Motor neuron (in vitro differentiated cells): ENCODE measurements at regions not wholly inside any gene's neighbourhood (a gene's known extent, or its start where the extent isn't known, plus 50 kb on each side); places are given as distances from the start of the nearest gene placed in this dataset.

Experiments used
- ATAC-seq, 8 experiments: fragments of 200-7000 bp; cut with Tn5 transposase; replicated peaks in 6 of 8; 2 replicates each; pipeline ENCODE4 v1.8.0; 2021; ENCODE audit warnings: mild to moderate bottlenecking in 8 of 8, moderate library complexity in 8 of 8
- H3K27ac ChIP-seq, 2 donors: fragments of 250-450 bp; sonication (Bioruptor Pico); 2 replicates each; pipeline ENCODE4 v1.9.0; 2021; ENCODE audit warnings: antibody characterized with exemption in 2 of 2, mild to moderate bottlenecking in 2 of 2, moderate library complexity in 1 of 2
- H3K4me1 ChIP-seq, 2 donors: fragments of 250-450 bp; sonication (Bioruptor Pico); replicated peaks in 1 of 2; 2 replicates each; pipeline ENCODE4 v1.6.1; 2021; ENCODE audit warnings: antibody characterized with exemption in 2 of 2, mild to moderate bottlenecking in 2 of 2, moderate library complexity in 1 of 2
- H3K4me3 ChIP-seq, 5 donors: fragments of 250-450 bp; sonication (Bioruptor Pico); 2 replicates each; pipeline ENCODE4 v1.9.0; 2021; ENCODE audit warnings: antibody characterized with exemption in 5 of 5, mild to moderate bottlenecking in 5 of 5, moderate library complexity in 4 of 5
- WGBS, 10 experiments: fragments of 450-650 bp; shearing (Covaris generic); methylation state at CpG; one replicate each; pipeline ENCODE4 v1.0.0; 2022; 5-methylcytosine and 5-hydroxymethylcytosine counted together
- in situ Hi-C, 9 experiments: fragments of 400-800 bp; cut with MboI; loops; one replicate each; pipeline ENCODE4 v1.15.0; 2021; ENCODE audit warnings: low sequenced_read_pairs in 9 of 9, low pct_unique_long_range_greater_than_20kb in 2 of 9; ENCODE audit not compliant: unreplicated experiment in 9 of 9

DNA sequence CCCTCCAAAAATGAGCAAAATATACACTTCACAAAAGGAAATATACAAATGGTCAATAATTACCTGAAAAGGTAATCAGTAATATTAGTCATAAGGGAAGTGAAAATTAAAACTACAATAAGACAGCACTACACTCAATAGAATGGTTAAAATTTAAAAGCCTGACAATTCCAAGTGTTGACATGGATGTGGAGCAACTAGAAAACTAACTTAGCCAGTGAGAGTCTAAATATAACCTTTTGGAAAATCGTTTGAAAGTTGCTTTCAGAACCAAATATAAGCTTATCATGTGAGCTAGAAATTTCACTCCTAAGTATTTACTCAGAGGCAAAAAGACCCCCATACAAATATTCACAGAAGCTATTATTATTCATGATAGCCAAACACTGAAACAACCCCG lies 105.1 kb upstream of the MVB12B start:
- Histone ChIP-seq H3K27ac (no peak overlapping the region), H3K4me3 (no peak overlapping the region), H3K4me1 (peaks cover 14 to 20% of the 10 kb centered on the region in 2 donors)
- 54 to 79% (median 61%) methylated on average over 1 to 2 of the region's 2 CpGs; no CpG with 5 or more reads in 2 of the 10 experiments for WGBS, 10 experiments
- in situ Hi-C loops: no loop called here
- ATAC-seq: no peak

DNA sequence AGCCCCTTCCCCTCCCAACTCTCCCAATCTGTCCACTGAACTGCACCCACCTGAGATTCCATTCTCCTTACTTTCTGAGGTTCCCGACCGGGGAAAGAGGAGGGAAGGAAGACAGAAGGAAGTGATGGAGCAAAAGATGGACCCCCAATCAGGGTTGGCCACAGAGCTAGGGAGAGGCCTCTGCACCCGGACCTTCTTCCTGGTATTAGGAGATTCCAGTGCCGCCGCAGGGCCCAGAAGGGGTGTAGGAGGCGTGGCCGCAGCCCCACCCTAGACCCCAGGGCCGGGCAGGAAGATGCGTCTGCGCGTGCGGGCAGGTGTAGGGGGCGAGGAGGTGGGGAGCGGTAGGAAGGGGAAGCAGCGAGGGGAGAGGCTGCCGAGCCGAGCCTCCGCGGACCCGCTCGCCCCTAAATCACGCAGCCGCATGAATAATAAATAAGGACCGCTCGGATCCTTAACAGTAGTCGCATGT lies 104.2 kb upstream of the MVB12B start:
- 0 to 90% (median 60%) methylated on average over 1 to 2 of the region's 26 CpGs; no CpG with 5 or more reads in 6 of the 10 experiments for WGBS, 10 experiments
- peaks cover 18 to 23% of the 10 kb centered on the region in 2 donors for H3K4me1 ChIP-seq
- in situ Hi-C loops: no loop called here
- H3K27ac ChIP-seq: no peak overlapping the region
- ATAC-seq: no peak
- H3K4me3 ChIP-seq: no peak overlapping the region

DNA sequence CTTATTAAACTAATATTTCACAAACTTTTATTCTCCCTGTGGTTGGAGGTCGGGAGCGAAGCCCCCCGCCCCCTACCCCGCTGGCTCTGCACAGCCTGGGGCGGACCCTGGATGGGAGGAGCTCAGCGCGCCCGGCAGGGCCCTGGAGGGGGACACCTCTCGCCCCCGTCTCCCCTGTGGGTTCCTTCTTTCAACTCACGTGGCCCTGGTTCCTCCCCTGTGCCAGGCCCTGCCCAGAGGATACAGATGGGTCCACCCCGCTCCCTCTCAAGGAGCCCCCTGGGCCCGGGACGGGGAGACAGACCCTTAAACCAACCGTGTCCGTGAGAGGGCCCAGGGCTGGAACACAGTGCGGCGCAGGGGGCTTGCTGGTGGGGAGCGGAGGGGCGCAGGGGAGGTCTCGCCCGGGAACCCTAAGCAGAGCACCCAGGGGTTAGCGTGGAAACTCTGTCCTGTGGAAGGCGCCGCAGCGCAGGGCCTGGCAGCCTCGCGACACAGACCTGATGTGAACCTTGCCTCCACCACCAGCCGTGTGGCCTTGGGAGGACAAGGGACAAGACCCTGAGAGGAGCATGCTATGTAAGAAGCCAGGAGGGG lies 103.7 kb upstream of the MVB12B start:
- ATAC-seq: no peak
- H3K4me1 ChIP-seq: peaks cover 24 to 26% of the 10 kb centered on the region in 2 donors
- no peak overlapping the region for H3K4me3 ChIP-seq
- in situ Hi-C loops: no loop called here
- WGBS, 10 experiments: 15 to 20% methylated on average over 2 to 4 of the region's 29 CpGs; no CpG with 5 or more reads in 8 of the 10 experiments
- no peak overlapping the region for H3K27ac ChIP-seq

DNA sequence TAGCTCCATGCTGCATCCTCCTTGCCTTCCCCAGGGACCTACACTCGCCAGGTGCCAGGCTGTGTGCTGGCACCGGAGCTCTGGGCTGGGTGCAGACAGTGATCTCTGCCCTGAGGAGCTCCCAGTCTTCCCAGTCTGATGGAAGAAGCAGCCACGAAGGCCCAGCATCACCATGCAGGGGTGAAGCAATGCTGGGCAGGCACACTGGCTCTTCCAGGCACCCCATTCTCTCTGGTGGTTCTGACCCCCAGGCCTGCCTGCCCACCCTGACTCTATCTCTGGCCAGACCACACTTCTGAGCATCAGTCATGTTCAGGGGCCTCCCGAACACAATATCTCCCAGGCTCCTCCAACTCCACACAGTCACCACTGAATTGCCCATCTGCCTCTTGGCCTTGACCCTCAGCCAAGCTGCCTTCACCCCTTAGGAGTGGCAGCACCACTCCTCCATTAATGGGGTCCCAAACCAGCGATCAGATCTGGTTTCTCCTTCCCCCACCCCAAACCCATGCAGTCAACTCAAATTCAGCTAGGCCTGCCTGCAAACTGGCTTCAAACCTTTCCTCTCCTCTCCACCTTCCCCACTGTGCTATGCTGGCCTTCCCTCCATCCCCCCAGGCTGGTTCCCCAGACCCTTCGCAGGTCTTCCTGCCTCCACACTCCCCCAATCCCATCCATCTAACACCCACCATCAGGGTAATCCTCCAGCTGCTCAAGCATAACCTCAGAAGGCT lies 102.7 kb upstream of the MVB12B start:
- no peak overlapping the region for H3K27ac ChIP-seq
- in situ Hi-C loops: no loop called here
- H3K4me1 ChIP-seq: peaks cover 31 to 35% of the 10 kb centered on the region in 2 donors
- WGBS, 10 experiments: 0 to 80% (median 40%) methylated on average over 1 to 2 of the region's 6 CpGs; no CpG with 5 or more reads in 7 of the 10 experiments
- no peak for ATAC-seq
- no peak overlapping the region for H3K4me3 ChIP-seq

DNA sequence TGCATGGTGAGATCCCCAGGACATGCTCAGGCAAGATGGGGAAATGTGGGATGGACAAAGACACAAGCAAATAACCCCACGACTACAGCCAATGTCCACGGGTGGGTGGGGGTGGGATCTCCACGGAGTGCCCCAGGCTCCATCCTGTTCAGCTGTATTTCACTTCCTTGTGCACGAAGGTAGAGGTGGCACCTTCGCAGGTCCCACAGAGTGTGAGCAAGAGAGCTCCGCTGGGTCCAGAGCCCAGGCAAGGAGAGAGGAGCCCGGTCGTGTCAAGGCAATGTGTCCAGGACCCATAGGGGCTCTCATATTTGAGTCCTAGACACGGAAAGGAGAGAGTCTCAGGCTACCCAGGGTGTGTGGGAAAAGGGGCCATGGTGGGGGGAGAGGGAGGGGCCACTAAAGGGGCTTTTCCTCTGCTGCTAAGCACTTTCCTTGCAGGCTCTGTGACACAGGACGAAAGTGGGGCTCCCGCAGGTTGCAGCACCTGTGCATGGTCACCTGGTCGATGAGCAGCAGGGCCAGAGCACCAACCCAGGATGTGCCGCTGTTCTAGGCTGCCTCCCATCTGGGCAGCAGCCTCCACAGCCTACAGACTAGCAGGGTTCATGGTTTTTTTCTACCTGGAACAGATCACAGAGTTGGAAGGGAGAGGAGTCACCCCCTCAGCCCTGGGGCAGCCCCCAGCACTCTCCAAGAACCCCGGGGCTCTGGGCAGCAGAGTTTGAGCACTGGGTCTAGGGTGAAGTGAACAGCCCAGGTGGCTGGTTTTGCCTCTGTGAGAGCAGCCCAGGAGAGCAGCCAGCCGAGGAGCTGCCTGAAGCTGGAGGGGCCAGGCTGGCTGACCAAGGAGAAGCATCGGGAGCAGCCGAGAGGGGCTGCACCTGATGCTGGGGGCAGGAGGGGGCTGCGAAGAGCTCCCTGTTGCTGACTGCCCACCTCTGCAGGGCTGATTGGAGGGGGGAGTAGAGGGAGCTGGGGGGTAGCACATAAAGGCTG lies 100.7 kb upstream of the MVB12B start:
- peak overlapping the region; percentile 77 to 89 for H3K27ac ChIP-seq
- H3K4me3 ChIP-seq: no peak overlapping the region
- 0 to 85% (median 67%) methylated on average over 1 to 5 of the region's 18 CpGs; no CpG with 5 or more reads in 3 of the 10 experiments for WGBS, 10 experiments
- in situ Hi-C loops: loop anchor here in 6 of 9 experiments (25.0 kb wide), 2 partner anchors 161 to 814 kb away; no protein-coding TSS in a partner anchor
- peaks cover 26 to 30% of the 10 kb centered on the region in 2 donors for H3K4me1 ChIP-seq
- no peak for ATAC-seq

DNA sequence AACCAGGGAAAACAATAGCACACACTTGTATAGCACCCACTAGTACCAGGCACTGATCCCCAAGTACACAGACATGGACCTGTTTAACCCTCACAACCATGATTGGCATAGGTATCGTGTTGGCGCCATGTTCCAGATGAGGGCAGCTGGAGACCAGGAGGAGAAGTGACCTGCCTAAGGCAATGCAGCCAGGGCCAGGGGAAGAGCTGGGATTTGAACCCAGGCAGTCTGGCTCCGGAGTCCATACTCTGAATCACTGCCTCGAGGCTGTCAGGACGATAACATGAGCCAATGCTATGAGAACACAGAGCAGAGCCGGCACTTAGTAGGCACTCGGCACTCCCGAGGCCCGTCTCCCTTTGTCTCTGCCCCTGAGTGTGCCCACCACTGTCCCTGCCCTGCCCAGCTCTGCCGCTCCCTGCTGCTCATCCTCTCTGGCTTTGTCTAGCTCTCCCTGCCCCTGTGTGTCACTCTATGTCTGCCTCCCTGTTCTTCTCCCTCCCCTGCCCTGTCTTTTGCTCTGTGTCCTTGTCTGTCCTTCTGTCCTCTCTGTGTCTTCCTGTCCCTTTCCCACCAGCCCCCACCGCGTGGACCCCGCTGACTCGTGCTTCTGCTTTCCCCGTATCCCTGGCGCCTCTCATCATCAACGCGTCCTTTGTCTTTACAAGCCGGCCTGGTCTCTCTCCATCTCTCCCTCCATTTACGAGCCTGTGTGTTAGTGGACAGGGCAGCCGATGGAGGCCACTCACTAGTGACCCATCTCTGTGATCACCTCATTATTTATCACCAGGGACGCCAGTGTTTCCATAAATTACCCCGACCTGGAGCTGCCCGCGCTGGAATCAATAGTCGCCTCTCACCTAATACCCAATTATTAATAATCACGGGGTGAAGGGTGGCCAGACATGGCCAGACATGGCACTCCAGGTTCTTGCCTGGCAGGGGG lies 99.4 kb upstream of the MVB12B start:
- in situ Hi-C loops: loop anchor here in 6 of 9 experiments (25.0 kb wide), 2 partner anchors 160 to 815 kb away; no protein-coding TSS in a partner anchor
- WGBS, 10 experiments: 33 to 92% (median 74%) methylated on average over 2 to 8 of the region's 27 CpGs; no CpG with 5 or more reads in 2 of the 10 experiments

DNA sequence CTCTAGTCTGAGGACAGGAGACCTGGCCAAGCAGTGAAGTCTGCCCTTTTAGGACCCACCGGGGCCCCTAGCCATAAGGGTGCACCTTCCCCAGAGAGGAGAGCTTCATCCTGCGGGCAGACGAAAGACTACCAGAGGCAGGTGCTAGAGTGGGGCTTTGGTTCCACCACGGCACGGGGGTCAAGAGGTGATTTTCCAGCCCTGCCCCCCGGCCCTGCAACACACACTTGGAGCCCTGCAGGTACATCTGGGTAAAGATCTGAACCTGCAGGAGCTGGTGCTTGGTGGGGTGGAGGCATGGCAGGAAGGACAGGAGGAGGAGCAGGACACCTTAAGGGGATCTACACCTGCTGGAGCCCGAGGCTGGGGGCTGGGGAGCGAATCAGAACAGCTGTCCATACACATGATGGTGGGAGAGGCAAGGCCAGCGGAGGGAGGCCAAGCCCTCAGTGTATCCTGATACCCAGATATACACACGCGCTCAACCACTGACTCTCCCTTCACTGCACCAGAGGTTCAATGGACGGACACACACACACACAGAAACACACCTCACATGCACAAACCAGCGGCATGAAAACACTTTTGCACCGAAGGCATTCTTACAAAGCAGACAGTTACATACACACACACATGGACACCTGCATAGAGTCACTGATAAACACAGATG lies 98.4 kb upstream of the MVB12B start:
- in situ Hi-C loops: loop anchor here in 6 of 9 experiments (25.0 kb wide), 2 partner anchors 159 to 816 kb away; no protein-coding TSS in a partner anchor
- WGBS, 10 experiments: 14 to 100% (median 82%) methylated on average over 1 to 11 of the region's 14 CpGs; no CpG with 5 or more reads in 4 of the 10 experiments
- peak in 6 of 8 experiments; percentile 5 to 52 (median 28) for ATAC-seq
- peak overlapping the region; percentile 31 to 89 for H3K27ac ChIP-seq
- H3K4me3 ChIP-seq: no peak overlapping the region
- peaks cover 26 to 30% of the 10 kb centered on the region in 2 donors for H3K4me1 ChIP-seq

More for the DNA sequence above, 99.4 kb upstream of the MVB12B start:
- Histone ChIP-seq H3K4me1 (peaks cover 26 to 30% of the 10 kb centered on the region in 2 donors), H3K4me3 (no peak overlapping the region), H3K27ac (peak overlapping the region; percentile 77 to 89)
- peak in 5 of 8 experiments; percentile 51 to 78 (median 59) for ATAC-seq

DNA sequence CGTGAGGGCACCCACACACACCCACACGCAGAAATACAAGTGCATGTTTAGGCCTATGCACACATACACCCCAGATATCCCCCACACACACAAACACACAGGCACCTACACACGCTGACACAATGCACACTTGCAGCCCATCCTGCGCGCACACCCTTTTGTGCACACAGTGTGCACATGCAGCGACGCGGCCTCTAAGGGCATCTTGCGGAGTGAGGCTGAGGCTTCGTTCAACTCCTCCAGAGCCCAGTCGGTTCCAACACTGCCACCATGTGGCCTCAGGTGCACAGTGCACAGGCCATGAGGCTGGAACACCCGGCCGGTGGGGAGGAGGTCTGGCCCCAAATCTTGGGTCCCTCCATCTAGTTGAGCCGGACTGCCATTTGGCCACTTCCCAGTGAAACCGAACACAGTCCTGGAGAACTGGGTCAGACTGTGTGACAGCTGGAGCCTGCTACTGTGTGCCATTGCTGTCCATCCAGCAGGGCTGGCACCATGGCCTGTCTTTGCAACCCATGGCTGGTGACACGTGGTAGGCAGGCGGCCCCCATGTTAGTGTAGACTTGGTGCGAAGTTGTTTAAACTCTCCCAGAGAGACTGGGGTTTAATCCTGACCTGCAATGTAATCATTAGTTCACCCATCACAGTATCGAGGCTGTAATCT lies 97.7 kb upstream of the MVB12B start:
- peaks cover 26 to 30% of the 10 kb centered on the region in 2 donors for H3K4me1 ChIP-seq
- in situ Hi-C loops: loop anchor here in 6 of 9 experiments (25.0 kb wide), 2 partner anchors 158 to 817 kb away; no protein-coding TSS in a partner anchor
- peak overlapping the region in 1 of 2 donors; percentile 89 for H3K27ac ChIP-seq
- H3K4me3 ChIP-seq: no peak overlapping the region
- WGBS, 10 experiments: 0 to 67% (median 18%) methylated on average over 1 to 12 of the region's 19 CpGs; no CpG with 5 or more reads in 3 of the 10 experiments
- ATAC-seq: peak; percentile 87 to 99 (median 94)

DNA sequence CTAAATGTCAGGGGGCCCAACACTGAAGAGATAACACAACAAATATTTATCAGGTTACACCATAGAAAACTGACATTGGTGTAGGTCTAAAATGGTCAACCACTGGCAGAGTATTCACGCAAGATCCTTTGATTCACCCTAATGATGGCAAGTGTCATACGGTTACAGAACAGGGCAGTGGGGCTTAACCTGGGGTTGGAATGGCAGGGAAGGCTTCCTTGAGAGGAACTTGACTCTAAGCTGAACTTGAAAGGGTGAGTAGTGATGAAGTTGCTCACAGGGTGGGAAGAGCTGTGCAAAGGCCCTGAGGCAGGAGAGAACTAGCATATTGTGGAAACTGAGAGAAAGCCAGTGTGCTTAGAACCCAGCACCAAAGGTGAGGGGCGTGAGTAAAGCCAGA lies 97.1 kb upstream of the MVB12B start:
- Histone ChIP-seq H3K4me1 (peaks cover 26 to 30% of the 10 kb centered on the region in 2 donors), H3K27ac (no peak overlapping the region), H3K4me3 (no peak overlapping the region)
- in situ Hi-C loops: loop anchor here in 6 of 9 experiments (25.0 kb wide), 2 partner anchors 158 to 817 kb away; no protein-coding TSS in a partner anchor
- ATAC-seq: no peak
- 57 to 100% (median 86%) methylated on average over 1 to 3 of the region's 3 CpGs; no CpG with 5 or more reads in 1 of the 10 experiments for WGBS, 10 experiments

DNA sequence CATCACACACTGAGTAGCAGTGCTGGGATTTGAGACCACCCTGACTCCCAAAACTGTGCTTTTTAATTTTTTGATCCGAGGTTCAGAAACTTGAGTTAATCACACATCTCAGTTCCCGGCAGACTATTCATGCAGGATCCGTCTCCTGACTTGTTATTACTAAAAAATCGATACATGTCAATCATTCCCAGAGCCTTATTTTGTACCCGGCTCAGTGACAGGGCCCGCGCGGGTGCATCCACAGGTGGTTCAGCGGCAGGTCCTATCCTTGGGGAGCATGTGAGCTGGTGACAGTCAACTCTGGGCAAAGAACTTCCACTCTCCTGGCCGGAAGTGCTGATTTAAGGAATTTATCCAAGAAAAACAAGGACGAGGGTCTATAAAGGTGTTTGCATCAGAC lies 95.9 kb upstream of the MVB12B start:
- in situ Hi-C loops: loop anchor here in 6 of 9 experiments (25.0 kb wide), 2 partner anchors 157 to 818 kb away; no protein-coding TSS in a partner anchor
- H3K4me3 ChIP-seq: no peak overlapping the region
- peaks cover 26 to 34% of the 10 kb centered on the region in 2 donors for H3K4me1 ChIP-seq
- 25 to 100% (median 89%) methylated on average over 2 to 10 of the region's 11 CpGs; no CpG with 5 or more reads in 3 of the 10 experiments for WGBS, 10 experiments
- no peak overlapping the region for H3K27ac ChIP-seq
- no peak for ATAC-seq
